Choroid plexus epithelial cell (primary cell): ENCODE measurements at regions not wholly inside any gene's neighbourhood (a gene's known extent, or its start where the extent isn't known, plus 50 kb on each side); places are given as distances from the start of the nearest gene placed in this dataset.

ENCODE experiments used
- DNase-seq: peaks from one replicate; pipeline ENCODE4 v3.0.0-alpha.2; 2010; ENCODE audit warnings: low read depth
- H3K4me3 ChIP-seq: 2 replicates; pipeline ENCODE4 v1.5.1; 2011; ENCODE audit warnings: low read depth, mild to moderate bottlenecking, control low read depth, low read length, moderate library complexity
- CTCF ChIP-seq: conservative IDR thresholded peaks from 2 replicates; pipeline ENCODE4 v1.5.1; 2011; ENCODE audit warnings: low read depth, mild to moderate bottlenecking, control low read depth, inconsistent platforms, low read length, moderate library complexity

- no peak for TF ChIP-seq CTCF
Measured at GRCh38 chr13:95360464-95361097, 59.3 kb upstream of the ABCC4 start.

GRCh38 chr13:95361686-95362085 is 60.4 kb upstream of the ABCC4 start:
- no peak overlapping the region for H3K4me3 ChIP-seq
- DNase-seq: no peak
- no peak for TF ChIP-seq CTCF

More at GRCh38 chr13:95360464-95361097, 59.3 kb upstream of the ABCC4 start:
- DNase-seq: no peak
- H3K4me3 ChIP-seq: no peak overlapping the region

- TF ChIP-seq CTCF: no peak
- DNase-seq: no peak
- H3K4me3 ChIP-seq: no peak overlapping the region
Measured at GRCh38 chr13:95362666-95363065, 61.4 kb upstream of the ABCC4 start.

- no peak for DNase-seq
- no peak overlapping the region for H3K4me3 ChIP-seq
- no peak for TF ChIP-seq CTCF
Measured at GRCh38 chr13:95367309-95367843, 66.1 kb upstream of the ABCC4 start.

GRCh38 chr13:95368998-95369397 is 67.7 kb upstream of the ABCC4 start:
- no peak for DNase-seq
- no peak for TF ChIP-seq CTCF
- no peak overlapping the region for H3K4me3 ChIP-seq

GRCh38 chr13:95375706-95376105 is 74.5 kb upstream of the ABCC4 start:
- no peak overlapping the region for H3K4me3 ChIP-seq
- no peak for DNase-seq
- TF ChIP-seq CTCF: no peak

GRCh38 chr13:95378603-95379002 is 77.4 kb upstream of the ABCC4 start:
- no peak for DNase-seq
- no peak overlapping the region for H3K4me3 ChIP-seq
- TF ChIP-seq CTCF: no peak
